Nephron (organoid): ENCODE measurements at regions not wholly inside any gene's neighbourhood (a gene's known extent, or its start where the extent isn't known, plus 50 kb on each side); places are given as distances from the start of the nearest gene placed in this dataset.
"Not testable (repeated sequence)": the region's sequence is repeated elsewhere in the genome, so short reads cannot be mapped to it uniquely, and the experiment has no call there.

Experiments
- H3K27ac Mint-ChIP-seq, 3 experiments: 2 replicates each; pipeline ENCODE4 v1.8.0; 2020; ENCODE audit warnings: mixed read lengths in 3 of 3, mild to moderate bottlenecking in 2 of 3, moderate library complexity in 1 of 3
- H3K27me3 Mint-ChIP-seq: 2 replicates; pipeline ENCODE4 v1.8.0; 2021; ENCODE audit warnings: low read depth, mild to moderate bottlenecking, moderate library complexity, mixed read lengths
- H3K36me3 Mint-ChIP-seq: 2 replicates; pipeline ENCODE4 v1.8.0; 2020; ENCODE audit warnings: low read depth, mixed read lengths
- H3K4me1 Mint-ChIP-seq: 2 replicates; pipeline ENCODE4 v1.8.0; 2020; ENCODE audit warnings: mixed read lengths
- H3K4me3 Mint-ChIP-seq, 3 experiments: 2 replicates each; pipeline ENCODE4 v1.8.0; 2020; ENCODE audit warnings: mild to moderate bottlenecking in 3 of 3, mixed read lengths in 3 of 3, moderate library complexity in 2 of 3
- H3K9me3 Mint-ChIP-seq: 2 replicates; pipeline ENCODE4 v1.8.0; 2020; ENCODE audit warnings: mixed read lengths
- CTCF ChIP-seq, 3 experiments: fragments of 200-600 bp; sonication (generic); IDR thresholded peaks; one replicate each; pipeline ENCODE4 v1.5.0; 2021; ENCODE audit warnings: antibody characterized with exemption in 3 of 3; ENCODE audit not compliant: unreplicated experiment in 3 of 3

- no peaks in the 10 kb centered on the region for H3K9me3 Mint-ChIP-seq
- H3K27me3 Mint-ChIP-seq = no peaks in the 10 kb centered on the region
- no peaks in the 10 kb centered on the region for H3K36me3 Mint-ChIP-seq
- peak overlapping the region; percentile 68 to 94 (median 85) for H3K27ac Mint-ChIP-seq
- peaks cover 26% of the 10 kb centered on the region for H3K4me1 Mint-ChIP-seq
- no peak overlapping the region for H3K4me3 Mint-ChIP-seq
- no peak for TF ChIP-seq CTCF (IDR thresholded peaks at IDR 0.05; ENCODE audit: unreplicated experiment in 3 of 3)
These were observed 351.9 kb downstream of the S1PR1 start for GRCh38 chr1:101588677-101589076.

GRCh38 chr1:101592845-101593244 is 356.0 kb downstream of the S1PR1 start:
- H3K27me3 Mint-ChIP-seq = no peaks in the 10 kb centered on the region
- TF ChIP-seq CTCF (IDR thresholded peaks at IDR 0.05; ENCODE audit: unreplicated experiment in 3 of 3) = no peak
- no peak overlapping the region for H3K4me3 Mint-ChIP-seq
- peaks cover 29% of the 10 kb centered on the region for H3K4me1 Mint-ChIP-seq
- no peaks in the 10 kb centered on the region for H3K9me3 Mint-ChIP-seq
- H3K27ac Mint-ChIP-seq = peak overlapping the region in 1 of 3 experiments; percentile 11
- no peaks in the 10 kb centered on the region for H3K36me3 Mint-ChIP-seq

GRCh38 chr1:101595881-101596374 is 359.1 kb downstream of the S1PR1 start:
- no peak overlapping the region for H3K4me3 Mint-ChIP-seq
- H3K27me3 Mint-ChIP-seq = no peaks in the 10 kb centered on the region
- H3K36me3 Mint-ChIP-seq = no peaks in the 10 kb centered on the region
- peaks cover 10% of the 10 kb centered on the region for H3K4me1 Mint-ChIP-seq
- no peak for TF ChIP-seq CTCF (IDR thresholded peaks at IDR 0.05; ENCODE audit: unreplicated experiment in 3 of 3)
- peak overlapping the region in 2 of 3 experiments; percentile 10 to 68 for H3K27ac Mint-ChIP-seq
- no peaks in the 10 kb centered on the region for H3K9me3 Mint-ChIP-seq

GRCh38 chr1:101600615-101601014 is 363.8 kb downstream of the S1PR1 start:
- peaks cover 10% of the 10 kb centered on the region for H3K4me1 Mint-ChIP-seq
- H3K9me3 Mint-ChIP-seq, H3K27me3 Mint-ChIP-seq, H3K4me3 Mint-ChIP-seq, H3K36me3 Mint-ChIP-seq, H3K27ac Mint-ChIP-seq: not testable (repeated sequence)

GRCh38 chr1:101603726-101604125 is 366.9 kb downstream of the S1PR1 start:
- H3K4me3 Mint-ChIP-seq = no peak overlapping the region
- H3K27ac Mint-ChIP-seq = no peak overlapping the region
- no peaks in the 10 kb centered on the region for H3K36me3 Mint-ChIP-seq
- H3K4me1 Mint-ChIP-seq = no peaks in the 10 kb centered on the region
- TF ChIP-seq CTCF (IDR thresholded peaks at IDR 0.05; ENCODE audit: unreplicated experiment in 3 of 3) = no peak
- H3K9me3 Mint-ChIP-seq = no peaks in the 10 kb centered on the region
- no peaks in the 10 kb centered on the region for H3K27me3 Mint-ChIP-seq

GRCh38 chr1:101605878-101606277 is 369.1 kb downstream of the S1PR1 start:
- H3K27ac Mint-ChIP-seq = no peak overlapping the region
- H3K27me3 Mint-ChIP-seq = no peaks in the 10 kb centered on the region
- H3K4me3 Mint-ChIP-seq = no peak overlapping the region
- no peaks in the 10 kb centered on the region for H3K4me1 Mint-ChIP-seq
- TF ChIP-seq CTCF (IDR thresholded peaks at IDR 0.05; ENCODE audit: unreplicated experiment in 3 of 3) = no peak
- peaks cover 18% of the 10 kb centered on the region for H3K9me3 Mint-ChIP-seq
- no peaks in the 10 kb centered on the region for H3K36me3 Mint-ChIP-seq
